ENCODE measurements at regions not wholly inside any gene's neighbourhood (a gene's known extent, or its start where the extent isn't known, plus 50 kb on each side); places are given as distances from the start of the nearest gene placed in this dataset.

GRCh38 chr10:91035650-91036292 lies 114.9 kb upstream of the ANKRD1 start:
- no peak for DNase-seq (ENCODE audit: low spot score)

GRCh38 chr10:91036807-91037411 lies 116.0 kb upstream of the ANKRD1 start:
- DNase-seq (ENCODE audit: low spot score) = no peak

- no peak for DNase-seq (ENCODE audit: low spot score)
Measured at GRCh38 chr10:91038971-91039370, 118.1 kb upstream of the ANKRD1 start.

- no peak for DNase-seq (ENCODE audit: low spot score)
Measured at GRCh38 chr10:91040343-91040742, 119.5 kb upstream of the ANKRD1 start.

DNA sequence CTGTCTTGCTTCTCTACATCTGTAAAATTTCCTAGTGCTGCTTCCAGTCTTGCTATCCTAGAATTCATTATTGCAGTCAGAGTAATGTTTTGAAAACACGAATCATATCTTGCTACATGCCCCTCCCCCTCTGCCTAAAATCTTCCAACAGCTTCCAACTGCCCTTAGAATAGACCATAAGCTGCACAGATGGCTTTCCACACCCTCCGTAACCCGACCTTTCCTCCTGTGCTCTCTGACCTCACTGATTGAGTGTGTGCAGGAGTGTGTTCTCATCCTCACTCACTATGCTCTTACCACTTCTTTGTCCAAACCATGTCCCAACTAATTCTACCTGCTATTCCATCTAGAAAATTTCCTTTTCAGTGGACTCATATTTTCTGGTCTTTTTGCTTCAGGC lies 121.2 kb upstream of the ANKRD1 start:
- DNase-seq (ENCODE audit: low spot score) = no peak

- no peak for DNase-seq (ENCODE audit: low spot score)
Measured at GRCh38 chr10:91043173-91043910, 122.5 kb upstream of the ANKRD1 start.

DNA sequence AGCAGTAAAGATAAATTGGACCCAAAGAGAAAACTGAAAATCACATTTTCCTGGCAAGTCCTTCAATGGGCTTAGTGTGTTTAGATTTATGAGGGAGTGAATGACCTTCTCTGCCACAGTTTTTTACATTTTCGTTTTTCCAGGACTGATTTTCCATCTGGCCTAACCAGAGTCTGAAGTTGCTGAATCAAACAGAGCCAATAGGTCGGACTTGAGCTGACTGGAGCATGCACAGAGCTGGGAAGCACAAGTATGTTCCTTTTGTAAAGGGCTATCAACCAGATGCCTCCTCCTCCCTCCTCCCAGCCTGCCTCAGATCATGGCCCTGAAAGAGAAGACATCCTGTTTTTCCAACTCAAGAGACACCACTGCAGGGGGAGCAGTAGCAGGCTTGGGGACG lies 126.0 kb upstream of the ANKRD1 start:
- DNase-seq (ENCODE audit: low spot score) = no peak

- DNase-seq (ENCODE audit: low spot score) = no peak
Measured at GRCh38 chr10:91048380-91048779, 127.5 kb upstream of the ANKRD1 start.

DNA sequence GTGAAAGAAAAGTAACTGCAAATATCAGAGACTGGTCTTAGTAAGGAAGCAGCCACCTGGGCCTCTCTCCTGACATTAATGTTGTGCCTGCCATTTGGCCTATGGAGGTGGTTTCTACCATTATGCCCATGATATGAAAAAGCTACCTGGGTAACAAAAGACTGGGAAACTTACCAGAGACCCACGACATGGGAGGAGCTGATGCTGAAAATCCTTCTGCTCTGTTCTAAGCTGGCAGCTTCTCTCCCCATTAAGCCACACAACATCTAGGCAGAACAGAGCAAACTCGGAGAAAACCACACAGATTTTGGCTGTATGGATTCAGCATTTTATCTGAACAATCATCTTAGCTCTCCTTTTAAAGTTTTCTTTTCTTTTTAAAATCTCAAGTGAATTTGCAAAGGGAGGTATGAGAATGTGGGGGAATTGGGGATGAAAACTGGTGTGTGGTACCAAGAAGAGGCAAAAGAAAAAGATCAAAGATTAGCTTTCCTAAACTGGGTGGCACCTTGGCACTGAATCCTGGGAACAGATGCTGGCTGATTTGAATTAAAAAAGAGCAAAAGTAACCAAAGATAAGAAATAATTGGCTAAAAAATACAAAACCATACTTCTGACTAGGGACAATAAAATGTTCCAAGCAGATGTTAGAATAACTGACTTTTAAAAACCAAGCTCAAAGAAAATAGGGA lies 128.6 kb upstream of the ANKRD1 start:
- no peak for DNase-seq (ENCODE audit: low spot score)

- DNase-seq (ENCODE audit: low spot score) = no peak
Measured at GRCh38 chr10:91049988-91050360, 129.1 kb upstream of the ANKRD1 start.

DNA sequence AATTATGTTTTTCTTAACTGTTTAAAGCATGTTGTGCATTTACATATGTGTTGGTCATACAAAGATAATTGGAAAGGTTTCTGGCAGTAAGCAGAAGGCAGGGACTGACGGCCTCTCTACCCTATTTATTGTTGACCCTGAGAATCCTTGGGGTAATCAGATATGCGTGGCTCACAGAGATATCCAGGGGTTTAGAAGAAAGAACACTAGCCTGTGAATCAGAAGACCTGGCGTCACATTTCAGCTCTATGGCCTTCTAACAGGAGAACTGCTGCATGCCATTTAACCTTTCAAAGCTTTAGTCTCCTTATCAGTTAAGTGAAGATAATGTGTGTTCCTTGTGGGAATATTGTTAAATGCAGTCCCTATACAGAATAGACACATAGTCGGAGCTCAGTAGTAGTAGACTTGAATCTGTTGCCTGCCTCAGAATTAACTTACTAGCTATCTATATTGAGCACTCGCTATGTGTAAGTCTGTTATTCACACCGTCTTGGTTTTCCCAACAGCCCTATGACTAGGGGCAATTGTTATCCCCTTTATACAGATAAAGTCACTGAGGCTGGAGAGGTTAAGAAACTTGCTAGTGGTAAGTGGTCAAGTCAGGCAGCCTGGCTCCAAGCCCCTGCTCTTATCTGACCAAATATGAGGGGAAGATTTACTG lies 129.6 kb upstream of the ANKRD1 start:
- no peak for DNase-seq (ENCODE audit: low spot score)

DNA sequence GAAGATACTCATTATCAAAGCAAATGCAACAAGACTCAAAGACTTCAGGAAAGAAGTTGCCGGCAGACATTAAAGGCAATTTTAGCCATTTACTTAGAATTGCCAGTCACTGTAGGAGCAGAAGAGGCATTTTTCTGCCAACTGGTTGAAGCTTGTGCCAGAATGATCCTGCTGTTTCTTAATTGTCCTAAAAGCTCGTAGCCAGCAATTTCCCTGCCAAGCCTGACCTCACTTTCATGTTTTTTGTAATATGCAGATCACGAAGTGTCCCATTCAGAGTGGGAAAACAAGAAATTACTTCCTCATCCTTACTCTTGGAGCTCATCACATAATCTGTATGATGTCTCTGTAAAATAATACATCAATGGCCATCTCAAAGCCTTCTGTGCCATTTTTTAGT lies 130.9 kb upstream of the ANKRD1 start:
- DNase-seq (ENCODE audit: low spot score) = no peak

DNA sequence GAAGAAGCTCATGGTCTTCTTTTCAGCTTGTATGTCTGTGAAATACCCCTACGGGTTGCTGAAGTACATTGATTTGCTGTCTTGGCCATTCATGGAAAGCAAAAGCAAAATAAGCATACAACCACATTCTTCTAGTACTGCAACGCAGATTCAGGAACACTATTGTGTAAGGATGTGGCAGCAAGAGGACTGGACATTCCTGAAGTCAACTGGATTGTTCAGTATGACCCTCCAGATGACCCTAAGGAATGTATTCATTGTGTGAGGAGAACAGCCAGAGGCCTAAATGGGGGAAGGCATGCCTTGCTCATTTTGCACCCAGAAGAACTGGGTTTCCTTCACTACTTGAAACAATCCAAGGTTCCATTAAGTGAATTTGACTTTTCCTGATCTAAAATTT lies 133.4 kb upstream of the ANKRD1 start:
- no peak for DNase-seq (ENCODE audit: low spot score)

- DNase-seq (ENCODE audit: low spot score) = no peak
Measured at GRCh38 chr10:91061187-91061586, 140.3 kb upstream of the ANKRD1 start.

DNA sequence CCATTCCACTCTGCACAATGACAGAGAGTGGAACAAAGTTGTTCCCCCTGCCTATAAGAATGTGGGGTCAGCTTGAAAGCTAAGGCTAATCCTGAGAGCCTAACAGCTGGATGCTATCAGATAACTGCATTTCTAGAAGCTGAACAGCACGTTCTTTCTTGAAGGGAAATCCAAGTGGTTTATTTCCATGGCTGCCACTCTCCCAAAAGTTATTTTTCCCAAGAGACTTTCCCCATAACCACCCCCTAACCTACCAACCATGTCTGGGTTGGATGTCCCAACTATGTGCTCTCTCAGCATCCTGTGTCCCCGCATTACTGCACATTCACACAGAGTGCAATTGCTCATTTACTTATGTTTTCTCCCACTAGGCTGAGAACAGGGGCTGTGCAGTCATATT lies 140.7 kb upstream of the ANKRD1 start:
- no peak for DNase-seq (ENCODE audit: low spot score)

DNA sequence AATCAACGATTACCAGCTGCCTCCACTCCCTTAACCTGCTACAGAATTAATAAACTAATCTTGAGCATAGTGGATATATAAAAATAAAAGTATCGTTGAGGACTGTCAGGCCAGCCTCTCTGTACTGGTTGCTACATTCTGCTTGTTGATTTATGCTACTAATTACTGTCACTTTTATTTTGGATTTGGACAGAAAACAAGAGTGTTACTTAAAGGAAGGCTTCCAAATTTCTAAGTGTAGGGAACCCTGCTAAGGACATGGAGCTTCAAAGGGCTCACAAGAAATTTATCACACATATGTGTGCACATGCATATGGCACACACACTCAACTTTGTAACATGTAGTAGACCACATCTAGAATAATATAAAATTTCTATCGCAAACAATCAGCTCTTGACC lies 141.2 kb upstream of the ANKRD1 start:
- DNase-seq (ENCODE audit: low spot score) = no peak

DNA sequence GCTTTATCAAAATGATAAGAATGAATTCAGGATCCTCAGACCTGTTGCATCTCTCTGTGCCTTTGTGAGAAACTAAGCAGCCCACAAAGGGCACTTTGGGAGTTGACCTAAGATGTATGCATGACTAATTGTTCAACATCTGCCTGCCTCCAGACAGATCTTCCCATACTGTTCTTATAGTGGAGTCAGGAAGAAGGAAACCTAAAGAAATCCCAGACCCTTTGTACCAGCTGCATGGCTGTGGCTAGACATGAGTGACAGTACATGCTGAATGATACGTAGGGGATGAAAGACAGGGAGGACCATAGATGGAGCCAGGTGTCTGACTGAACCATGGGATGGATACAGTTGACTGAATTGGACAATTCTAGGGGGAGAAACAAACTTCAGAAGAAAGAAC lies 148.7 kb upstream of the PCGF5 start:
- DNase-seq (ENCODE audit: low spot score) = no peak

DNA sequence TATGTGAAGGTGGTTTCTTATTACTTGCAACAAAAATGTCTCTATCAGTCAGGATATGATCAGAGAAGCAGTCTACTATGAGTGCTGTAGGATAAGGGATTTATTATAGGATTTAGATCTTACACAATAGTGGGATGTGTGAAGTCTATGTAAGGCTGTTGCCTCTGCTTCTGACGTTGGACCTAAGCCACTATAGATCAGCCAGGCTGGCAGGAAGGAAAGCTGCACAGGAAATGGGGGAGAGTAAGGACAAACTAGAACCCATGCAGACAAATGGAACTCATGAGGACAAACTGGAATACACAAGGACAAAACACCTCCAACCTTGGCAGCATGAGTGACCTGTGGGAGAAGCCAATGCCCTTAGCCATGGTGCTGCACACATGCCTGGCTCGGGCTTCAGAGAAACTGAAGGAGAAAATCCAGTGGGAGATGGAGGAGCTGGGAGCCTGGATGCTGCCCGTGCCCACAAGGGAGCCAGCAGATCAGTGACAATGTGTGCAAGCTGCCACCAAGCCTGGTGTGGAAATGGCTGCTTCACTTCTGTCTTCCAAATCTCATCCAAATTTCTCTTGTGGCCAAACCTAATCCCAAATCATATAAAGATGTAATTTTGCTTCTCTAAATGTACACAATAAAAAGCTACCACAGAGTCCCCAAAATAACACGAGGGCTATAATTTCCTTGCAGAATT lies 147.0 kb upstream of the PCGF5 start:
- no peak for DNase-seq (ENCODE audit: low spot score)

- no peak for DNase-seq (ENCODE audit: low spot score)
Measured at GRCh38 chr10:91076991-91077548, 143.4 kb upstream of the PCGF5 start.

GRCh38 chr10:91077549-91078071 lies 142.9 kb upstream of the PCGF5 start:
- no peak for DNase-seq (ENCODE audit: low spot score)

DNA sequence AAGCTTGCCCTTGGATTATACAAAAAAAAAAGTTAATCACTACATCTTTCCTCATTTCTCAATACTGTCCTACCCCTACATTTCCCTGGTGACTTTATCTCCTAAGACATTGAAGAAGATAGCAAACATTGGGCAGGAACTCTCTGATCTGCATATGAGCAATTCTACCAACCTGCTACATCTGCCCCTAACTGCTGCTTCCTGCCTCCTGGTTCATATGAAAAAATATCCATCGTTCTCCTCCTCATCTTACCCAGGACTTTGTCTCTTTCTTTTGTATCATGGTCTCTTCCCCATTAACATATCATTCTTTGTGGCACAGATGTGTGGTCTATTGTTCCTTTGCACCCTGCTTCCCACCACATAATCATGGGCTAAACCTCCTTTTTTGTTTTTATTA lies 139.7 kb upstream of the PCGF5 start:
- no peak for DNase-seq (ENCODE audit: low spot score)
